Keratinocyte (primary cell): ENCODE measurements at regions not wholly inside any gene's neighbourhood (a gene's known extent, or its start where the extent isn't known, plus 50 kb on each side); places are given as distances from the start of the nearest gene placed in this dataset.
A peak's percentile ranks its signal among the peaks of the same experiment; 100 is the strongest.
"Not testable (repeated sequence)": the region's sequence is repeated elsewhere in the genome, so short reads cannot be mapped to it uniquely, and the experiment has no call there.

ENCODE experiments used
- DNase-seq: peaks from one replicate; pipeline ENCODE4 v3.0.0-alpha.2; 2011; ENCODE audit warnings: low read depth, missing footprints, low spot score
- FAIRE-seq: peaks from 2 replicates; lab custom pipeline; 2011; peaks lifted over from hg19 to GRCh38; lab: Jason Lieb, UNC
- H2AFZ ChIP-seq: 2 replicates; pipeline ENCODE4 v1.6.0; 2012; ENCODE audit warnings: low read length, control low read depth, inconsistent platforms; ENCODE audit not compliant: control insufficient read depth
- H3K27ac ChIP-seq: 2 replicates; pipeline ENCODE4 v1.5.1; 2011; ENCODE audit warnings: low read length; ENCODE audit not compliant: control insufficient read depth, insufficient read depth
- H3K27me3 ChIP-seq: 3 replicates; pipeline ENCODE4 v1.6.0; 2011; ENCODE audit warnings: low read length; ENCODE audit not compliant: control insufficient read depth, insufficient read depth; ENCODE audit errors: extremely low read depth
- H3K36me3 ChIP-seq, 2 experiments: 2 replicates in 1 of 2; 3 replicates in 1 of 2; pipeline ENCODE4 v1.5.1; 2011; ENCODE audit warnings: low read length in 2 of 2, mild to moderate bottlenecking in 1 of 2; ENCODE audit not compliant: control insufficient read depth in 2 of 2, insufficient read depth in 2 of 2; ENCODE audit errors: extremely low read depth in 1 of 2
- H3K4me1 ChIP-seq: 3 replicates; pipeline ENCODE4 v1.5.1; 2011; ENCODE audit warnings: low read length; ENCODE audit not compliant: control insufficient read depth, insufficient read depth; ENCODE audit errors: extremely low read depth
- H3K4me2 ChIP-seq: 3 replicates; pipeline ENCODE4 v1.6.0; 2011; ENCODE audit warnings: low read depth, low read length; ENCODE audit not compliant: control insufficient read depth, insufficient read depth; ENCODE audit errors: extremely low read depth
- H3K4me3 ChIP-seq, 3 experiments: fragments of 200-600 bp in 1 of 3; sonication (generic) in 1 of 3; 2 replicates in 2 of 3; 3 replicates in 1 of 3; pipeline ENCODE4 v1.5.1; 2011 to 2016; ENCODE audit warnings: low read length in 3 of 3, mild to moderate bottlenecking in 3 of 3, control low read depth in 2 of 3, inconsistent platforms in 1 of 3, low read depth in 1 of 3, mixed read lengths in 1 of 3, mixed run types in 1 of 3, moderate library complexity in 1 of 3; ENCODE audit not compliant: control insufficient read depth in 2 of 3, insufficient read depth in 2 of 3; ENCODE audit errors: extremely low read depth in 1 of 3
- H3K79me2 ChIP-seq: 2 replicates; pipeline ENCODE4 v1.6.0; 2012; ENCODE audit warnings: low read length; ENCODE audit not compliant: control insufficient read depth, insufficient read depth
- H3K9ac ChIP-seq: 3 replicates; pipeline ENCODE4 v1.6.0; 2011; ENCODE audit warnings: low read length; ENCODE audit not compliant: control insufficient read depth, insufficient read depth; ENCODE audit errors: extremely low read depth
- H3K9me1 ChIP-seq: 3 replicates; pipeline ENCODE4 v1.6.0; 2011; ENCODE audit warnings: low read length; ENCODE audit not compliant: control insufficient read depth, insufficient read depth; ENCODE audit errors: extremely low read depth
- H3K9me3 ChIP-seq: 2 replicates; pipeline ENCODE4 v1.5.1; 2012; ENCODE audit warnings: low read depth, low read length; ENCODE audit not compliant: control insufficient read depth
- H4K20me1 ChIP-seq: 3 replicates; pipeline ENCODE4 v1.6.0; 2011; ENCODE audit warnings: low read length; ENCODE audit not compliant: control insufficient read depth, insufficient read depth; ENCODE audit errors: extremely low read depth
- CTCF ChIP-seq, 3 experiments: IDR thresholded peaks in 1 of 3; conservative IDR thresholded peaks in 1 of 3; optimal IDR thresholded peaks in 1 of 3; 2 replicates in 2 of 3; 3 replicates in 1 of 3; pipeline versions ENCODE3 to v1.5.1; 2011; ENCODE audit warnings: low read length in 3 of 3, mild to moderate bottlenecking in 3 of 3, moderate library complexity in 2 of 3, control low read depth in 1 of 3, inconsistent platforms in 1 of 3; ENCODE audit not compliant: insufficient read depth in 2 of 3; ENCODE audit errors: extremely low read depth in 1 of 3
- EZH2 ChIP-seq: IDR thresholded peaks from one replicate; pipeline ENCODE4 v1.6.1; 2012; ENCODE audit warnings: inconsistent platforms, mild to moderate bottlenecking, low read length, moderate library complexity
- dilution Hi-C: fragments of 300-500 bp; cut with MboI; formaldehyde crosslinking; loops from one replicate; pipeline ENCODE4 v1.7.0; 2020; ENCODE audit warnings: low sequenced_read_pairs; ENCODE audit not compliant: extremely low pct_ligation_motif_present

DNA sequence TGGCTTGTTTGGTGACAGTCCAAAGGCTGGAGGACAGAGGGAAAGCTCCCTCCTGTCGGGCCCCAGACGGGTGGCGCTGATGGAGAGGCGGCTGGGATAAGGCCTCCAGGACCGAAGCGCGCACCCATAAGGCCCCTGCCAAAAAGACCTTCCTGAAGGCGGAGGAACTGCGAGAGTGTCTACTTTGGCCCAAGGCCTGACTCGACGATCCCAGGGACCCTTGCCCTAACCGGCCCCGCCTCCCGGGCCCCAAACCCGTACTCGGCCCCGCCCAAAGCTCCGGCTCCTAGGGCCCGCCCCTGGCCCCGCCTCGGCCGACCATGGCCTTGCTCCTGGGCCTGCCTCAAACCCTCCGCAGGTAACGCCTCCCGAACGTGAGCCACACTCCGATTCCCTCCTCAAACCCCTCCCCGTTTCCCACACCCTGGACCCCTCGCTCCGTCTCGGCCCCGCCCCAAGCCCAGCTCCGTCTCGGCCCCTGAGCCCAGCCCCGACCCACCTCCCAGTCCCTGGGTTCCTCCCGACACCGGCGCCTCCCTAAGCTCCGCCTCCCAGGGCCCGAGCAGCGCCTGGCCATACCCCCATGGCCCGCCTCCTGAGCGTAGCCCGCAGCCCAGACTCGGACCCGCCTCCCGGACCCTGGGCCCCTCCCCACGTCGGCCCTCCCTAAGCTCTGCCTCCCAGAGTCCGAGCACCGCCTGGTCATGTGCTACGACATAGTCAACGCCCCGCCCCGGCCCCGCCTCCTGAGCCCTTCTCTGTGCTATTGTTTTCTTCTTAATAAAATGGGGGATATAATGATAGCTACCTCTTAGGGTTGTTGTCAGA lies 90.0 kb upstream of the DRD5 start:
- peak overlapping the region; percentile 85 for H2AFZ ChIP-seq
- no peaks in the 10 kb centered on the region for H3K79me2 ChIP-seq
- H3K9me3 ChIP-seq: no peaks in the 10 kb centered on the region
- peaks cover 3% of the 10 kb centered on the region for H3K4me1 ChIP-seq
- peak overlapping the region; percentile 28 for H3K27ac ChIP-seq
- TF ChIP-seq EZH2 (no peak), CTCF (optimal IDR thresholded peaks at IDR 0.05 in 1 of 3, IDR thresholded peaks at IDR 0.05 in 1 of 3, conservative IDR thresholded peaks at IDR 0.05 in 1 of 3; ENCODE audit: extremely low read depth in 1 of 3, insufficient read depth in 2 of 3, low read length in 3 of 3) (no peak)
- FAIRE-seq (no peak), DNase-seq (peak; percentile 13)
- H3K9ac ChIP-seq: peak overlapping the region; percentile 72
- dilution Hi-C loops: no loop called here
- no peaks in the 10 kb centered on the region for H3K36me3 ChIP-seq
- peak overlapping the region; percentile 74 for H3K4me2 ChIP-seq
- H4K20me1 ChIP-seq: no peaks in the 10 kb centered on the region
- no peaks in the 10 kb centered on the region for H3K27me3 ChIP-seq
- no peaks in the 10 kb centered on the region for H3K9me1 ChIP-seq
- peak overlapping the region; percentile 58 to 67 (median 58) for H3K4me3 ChIP-seq

- H2AFZ ChIP-seq, DNase-seq, H3K4me1 ChIP-seq, FAIRE-seq, H3K27ac ChIP-seq, H3K36me3 ChIP-seq, H3K79me2 ChIP-seq, dilution Hi-C loops, H3K9ac ChIP-seq, H3K9me3 ChIP-seq, H3K9me1 ChIP-seq, H3K27me3 ChIP-seq, H4K20me1 ChIP-seq, H3K4me3 ChIP-seq, H3K4me2 ChIP-seq: not testable (repeated sequence)
Observed at GRCh38 chr4:9692791-9693491, 88.5 kb upstream of the DRD5 start.

GRCh38 chr4:9694403-9694802 lies 87.0 kb upstream of the DRD5 start:
- H3K9me1 ChIP-seq, H4K20me1 ChIP-seq, H3K27me3 ChIP-seq, H3K4me3 ChIP-seq, H3K9ac ChIP-seq, H3K79me2 ChIP-seq, DNase-seq, H3K9me3 ChIP-seq, FAIRE-seq, H2AFZ ChIP-seq, dilution Hi-C loops, H3K36me3 ChIP-seq, H3K4me1 ChIP-seq, H3K27ac ChIP-seq, H3K4me2 ChIP-seq: not testable (repeated sequence)
